SK-N-DZ (cell line): ENCODE measurements at regions not wholly inside any gene's neighbourhood (a gene's known extent, or its start where the extent isn't known, plus 50 kb on each side); places are given as distances from the start of the nearest gene placed in this dataset.

ENCODE experiments used
- DNase-seq: peaks from one replicate; pipeline ENCODE4 v3.0.0-alpha.2; 2015; ENCODE audit warnings: low spot score

- DNase-seq, result no peak
Observed at GRCh38 chr13:111999352-111999751, 67.6 kb upstream of the SOX1 start.

DNA sequence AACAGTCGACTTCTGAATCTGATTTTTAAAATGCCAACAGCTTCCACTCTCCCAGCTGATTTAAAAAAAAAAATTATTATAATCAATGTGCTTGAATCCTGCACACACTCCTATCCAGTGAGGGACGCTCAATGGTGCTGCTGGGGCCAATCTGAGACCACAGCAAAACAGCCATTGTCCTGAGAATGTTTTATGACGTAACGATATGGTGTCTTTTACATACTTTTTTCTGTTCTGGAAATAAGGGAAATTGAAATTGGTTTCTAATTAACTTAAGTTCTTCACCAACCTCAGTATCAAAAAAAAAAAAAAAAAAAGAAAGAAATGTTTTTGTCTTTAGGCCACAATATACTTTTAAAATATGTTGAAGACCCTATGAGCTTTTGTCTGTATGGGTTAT is 66.1 kb upstream of the SOX1 start:
- DNase-seq, result no peak

DNA sequence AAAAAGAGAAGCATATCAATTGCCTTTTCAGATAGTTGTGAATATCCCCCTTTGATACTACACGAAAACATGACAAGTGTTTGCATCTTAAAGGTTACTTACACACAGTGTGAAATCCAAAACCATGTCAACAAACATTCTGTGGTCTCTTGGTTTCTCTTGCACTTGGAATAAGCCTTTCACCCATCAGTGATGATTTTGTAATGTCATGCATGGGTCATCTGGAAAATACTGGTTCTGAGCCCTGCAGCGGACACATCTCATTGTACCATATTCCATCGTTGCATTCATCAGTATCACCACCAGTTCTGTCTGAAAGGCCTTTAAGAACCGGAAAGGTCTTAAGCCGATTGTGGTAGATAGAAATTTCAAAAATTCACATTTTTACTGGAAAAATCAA is 65.4 kb upstream of the SOX1 start:
- DNase-seq, result no peak

DNA sequence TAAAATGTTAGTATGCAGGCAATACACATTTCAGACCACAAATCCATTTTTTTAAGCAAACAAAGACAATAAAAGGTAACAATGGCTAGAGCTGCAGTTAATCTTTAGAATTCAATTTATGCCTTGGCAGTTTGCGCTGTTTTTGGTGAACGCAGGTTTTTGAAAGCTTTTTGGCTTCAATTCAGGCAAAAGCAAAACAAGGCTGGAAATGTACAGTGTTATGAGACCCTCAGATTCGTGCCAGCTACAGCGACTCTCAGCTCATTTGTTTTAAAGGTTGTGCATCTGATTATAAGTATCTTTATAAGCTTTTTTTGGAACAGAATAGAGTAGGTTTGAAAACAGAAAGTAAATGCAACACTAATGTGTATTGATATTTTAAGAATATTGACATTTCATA is 63.6 kb upstream of the SOX1 start:
- DNase-seq, result no peak

- DNase-seq, result no peak
Observed at GRCh38 chr13:112003941-112004340, 63.0 kb upstream of the SOX1 start.

DNA sequence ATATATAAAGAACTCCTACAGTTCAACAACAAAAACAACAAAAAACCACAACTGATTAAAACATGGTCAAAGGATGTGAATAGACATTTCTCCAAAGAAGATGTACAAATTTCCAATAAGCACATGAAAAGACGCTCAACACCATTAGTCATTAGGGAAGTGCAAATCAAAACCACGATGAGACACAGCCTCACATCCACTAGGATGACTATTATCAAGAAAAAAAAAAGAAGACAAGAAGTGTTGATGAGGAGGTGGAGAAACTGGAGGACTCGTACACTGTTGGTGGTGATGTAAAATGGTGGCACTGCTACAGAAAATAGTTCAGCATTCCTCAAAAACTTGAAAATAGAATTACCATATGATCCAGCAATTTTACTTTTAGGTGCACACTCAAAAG is 61.0 kb upstream of the SOX1 start:
- DNase-seq, result no peak

- DNase-seq, result no peak
Observed at GRCh38 chr13:112007191-112007590, 59.8 kb upstream of the SOX1 start.

GRCh38 chr13:112010714-112011113 is 56.2 kb upstream of the SOX1 start:
- DNase-seq, result no peak

- no peak for DNase-seq
Observed at GRCh38 chr13:112012016-112012704, 54.8 kb upstream of the SOX1 start.

GRCh38 chr13:112012705-112013085 is 54.3 kb upstream of the SOX1 start:
- no peak for DNase-seq

GRCh38 chr13:112013665-112014064 is 53.3 kb upstream of the SOX1 start:
- DNase-seq, result no peak

- peak; percentile 3 for DNase-seq
Observed at GRCh38 chr13:112014857-112015256, 52.1 kb upstream of the SOX1 start.
